Endothelial cell of umbilical vein (primary cell): ENCODE measurements at regions not wholly inside any gene's neighbourhood (a gene's known extent, or its start where the extent isn't known, plus 50 kb on each side); places are given as distances from the start of the nearest gene placed in this dataset.

Experiments used
- BruUV-seq: library from RNA; stranded (reverse); fragments of 400-500 nt; replicated peaks from 2 replicates; lab custom pipeline; 2021; lab: Mats Ljungman, UMichigan
- CTCF ChIA-PET: fragments of 300-600, 350-600 bp; sonication (Branson Sonifier 250); formaldehyde crosslinking; loops from one replicate; lab custom pipeline; 2021; ENCODE audit warnings: antibody characterized with exemption, inconsistent platforms; lab: Charles Lee
- POLR2A ChIA-PET: fragments of 300-600, 350-600 bp; sonication (Branson Sonifier 250); formaldehyde crosslinking; loops from one replicate; lab custom pipeline; 2021; ENCODE audit warnings: antibody characterized with exemption, inconsistent platforms; lab: Charles Lee
- DNase-seq: peaks from one replicate; pipeline ENCODE4 v3.0.0-alpha.2; 2011; ENCODE audit warnings: low read depth, low spot score
- FAIRE-seq: peaks from 2 replicates; lab custom pipeline; 2011; peaks lifted over from hg19 to GRCh38; lab: Jason Lieb, UNC
- H2AFZ ChIP-seq: 2 replicates; pipeline ENCODE4 v1.6.0; 2012; ENCODE audit warnings: low read depth, low read length, control low read depth, inconsistent platforms
- H3K27ac ChIP-seq: 2 replicates; pipeline ENCODE4 v1.5.1; 2011; ENCODE audit warnings: low read depth, mild to moderate bottlenecking, control low read depth, low read length, moderate library complexity; ENCODE audit not compliant: insufficient read depth
- H3K27me3 ChIP-seq, 2 experiments: 2 replicates each; pipeline versions ENCODE4 v1.6.0 to v1.6.1; 2011; ENCODE audit warnings: low read length in 2 of 2, mixed read lengths in 1 of 2; ENCODE audit not compliant: control insufficient read depth in 2 of 2, insufficient read depth in 2 of 2
- H3K36me3 ChIP-seq, 2 experiments: 2 replicates in 1 of 2; 3 replicates in 1 of 2; pipeline ENCODE4 v1.5.1; 2011; ENCODE audit warnings: low read length in 2 of 2, mild to moderate bottlenecking in 1 of 2, moderate library complexity in 1 of 2; ENCODE audit not compliant: control insufficient read depth in 2 of 2, insufficient read depth in 2 of 2; ENCODE audit errors: extremely low read depth in 1 of 2
- H3K4me1 ChIP-seq: 3 replicates; pipeline ENCODE4 v1.5.1; 2011; ENCODE audit warnings: mild to moderate bottlenecking, low read length; ENCODE audit not compliant: control insufficient read depth, insufficient read depth; ENCODE audit errors: extremely low read depth
- H3K4me2 ChIP-seq: 2 replicates; pipeline ENCODE4 v1.6.1; 2011; ENCODE audit warnings: low read length, control low read depth, mixed read lengths; ENCODE audit not compliant: insufficient read depth
- H3K4me3 ChIP-seq, 3 experiments: fragments of 200-600 bp in 1 of 3; sonication (generic), shearing (Covaris generic) in 1 of 3; replicated peaks in 1 of 3; 2 replicates each; pipeline ENCODE4 v1.5.1; 2011 to 2016; ENCODE audit warnings: control low read depth in 3 of 3, low read length in 3 of 3, mild to moderate bottlenecking in 2 of 3, inconsistent platforms in 1 of 3, low read depth in 1 of 3, moderate library complexity in 1 of 3; ENCODE audit not compliant: insufficient read depth in 1 of 3
- H3K79me2 ChIP-seq: 2 replicates; pipeline ENCODE4 v1.6.0; 2012; ENCODE audit warnings: low read length, inconsistent platforms; ENCODE audit not compliant: control insufficient read depth, insufficient read depth
- H3K9ac ChIP-seq: replicated peaks from 2 replicates; pipeline ENCODE3; 2011; ENCODE audit warnings: low read length, control low read depth; ENCODE audit not compliant: insufficient read depth; ENCODE audit errors: extremely low read depth
- H3K9me1 ChIP-seq: replicated peaks from 3 replicates; pipeline ENCODE4 v1.6.0; 2011; ENCODE audit warnings: mild to moderate bottlenecking, low read length; ENCODE audit not compliant: control insufficient read depth, insufficient read depth; ENCODE audit errors: extremely low read depth
- H3K9me3 ChIP-seq: replicated peaks from 2 replicates; pipeline ENCODE4 v1.5.1; 2012; ENCODE audit warnings: low read length, inconsistent platforms; ENCODE audit not compliant: control insufficient read depth, insufficient read depth
- H4K20me1 ChIP-seq: replicated peaks from 2 replicates; pipeline ENCODE3; 2011; ENCODE audit warnings: mild to moderate bottlenecking, low read length; ENCODE audit not compliant: control insufficient read depth, insufficient read depth; ENCODE audit errors: extremely low read depth
- CTCF ChIP-seq, 2 donors: IDR thresholded peaks; 1 replicate in 1 of 2; 2 replicates in 1 of 2; pipeline ENCODE4 v1.5.1; 2011; ENCODE audit warnings: low read length in 2 of 2, mild to moderate bottlenecking in 2 of 2, moderate library complexity in 2 of 2, control low read depth in 1 of 2, inconsistent platforms in 1 of 2, low read depth in 1 of 2; ENCODE audit not compliant: insufficient read depth in 1 of 2; ENCODE audit errors: extremely low read depth in 1 of 2
- EZH2 ChIP-seq: IDR thresholded peaks from 2 replicates; pipeline ENCODE4 v1.6.1; 2012; ENCODE audit warnings: borderline replicate concordance, low read depth, mild to moderate bottlenecking, moderate library complexity, low read length, inconsistent platforms; ENCODE audit not compliant: severe bottlenecking
- FOS ChIP-seq: IDR thresholded peaks from 2 replicates; pipeline ENCODE4 v1.6.1; 2011; ENCODE audit warnings: mild to moderate bottlenecking, low read length, moderate library complexity, borderline replicate concordance; ENCODE audit not compliant: insufficient read depth
- GATA2 ChIP-seq: IDR thresholded peaks from 2 replicates; pipeline ENCODE4 v1.7.0; 2011; ENCODE audit warnings: low read depth, mild to moderate bottlenecking, moderate library complexity, mixed read lengths, low read length; ENCODE audit not compliant: insufficient read length, insufficient read depth
- JUN ChIP-seq: IDR thresholded peaks from 2 replicates; pipeline ENCODE4 v1.6.1; 2011; ENCODE audit warnings: borderline replicate concordance, low read depth; ENCODE audit not compliant: insufficient read length, insufficient read depth
- MAX ChIP-seq: IDR thresholded peaks from 2 replicates; pipeline ENCODE4 v1.6.1; 2011; ENCODE audit not compliant: insufficient read depth, insufficient read length
- MYC ChIP-seq: IDR thresholded peaks from one replicate; pipeline ENCODE4 v1.6.1; 2011; ENCODE audit warnings: mild to moderate bottlenecking, low read depth, low read length
- POLR2A ChIP-seq: IDR thresholded peaks from 2 replicates; pipeline ENCODE4 v1.6.1; 2012; ENCODE audit warnings: low read depth, mild to moderate bottlenecking, control low read depth, low read length
- POLR2AphosphoS5 ChIP-seq: IDR thresholded peaks from 2 replicates; pipeline ENCODE4 v1.6.1; 2012; ENCODE audit warnings: low read depth, mild to moderate bottlenecking, control low read depth, low read length, moderate library complexity; ENCODE audit not compliant: insufficient read depth
- dilution Hi-C: fragments of 300-500 bp; cut with MboI; formaldehyde crosslinking; loops from one replicate; pipeline ENCODE4 v1.15.0; 2019; ENCODE audit warnings: low sequenced_read_pairs; ENCODE audit not compliant: extremely low pct_ligation_motif_present
- intact Hi-C: fragments of 100-400 bp; cut with micrococcal nuclease; formaldehyde crosslinking; loops from one replicate; pipeline ENCODE4 v1.10.0; 2022

GRCh38 chr9:134556531-134557068 lies 85.0 kb upstream of the COL5A1 start:
- H3K27me3 ChIP-seq, result no peaks in the 10 kb centered on the region
- FAIRE-seq (no peak), DNase-seq (no peak)
- no peaks in the 10 kb centered on the region for H3K9me3 ChIP-seq
- TF ChIP-seq GATA2, result no peak
- no peak for TF ChIP-seq POLR2A
- no peak for TF ChIP-seq FOS
- no peak for TF ChIP-seq POLR2AphosphoS5
- no peak for TF ChIP-seq CTCF (IDR thresholded peaks at IDR 0.05; ENCODE audit: extremely low read depth in 1 of 2, insufficient read depth in 1 of 2, low read depth in 1 of 2, low read length in 2 of 2)
- no peak for TF ChIP-seq JUN
- TF ChIP-seq MAX, result no peak
- no peak for TF ChIP-seq EZH2
- no peak for TF ChIP-seq MYC
- intact Hi-C loops (no loop called here), dilution Hi-C loops (no loop called here)
- no peak overlapping the region for H3K4me2 ChIP-seq
- H3K27ac ChIP-seq, result no peak overlapping the region
- H3K4me3 ChIP-seq, result no peak overlapping the region
- no TSS peak for BruUV-seq
- H4K20me1 ChIP-seq, result no peaks in the 10 kb centered on the region
- peaks cover 16% of the 10 kb centered on the region for H3K4me1 ChIP-seq
- H3K36me3 ChIP-seq, result no peaks in the 10 kb centered on the region
- no peak overlapping the region for H2AFZ ChIP-seq
- H3K9ac ChIP-seq, result no peak overlapping the region
- ChIA-PET CTCF (no interaction called here), POLR2A (interaction anchor here (0.6 kb wide), 1 partner anchor 23 kb away, joined by 5 read pairs; no protein-coding TSS in a partner anchor)
- no peaks in the 10 kb centered on the region for H3K9me1 ChIP-seq
- H3K79me2 ChIP-seq, result no peaks in the 10 kb centered on the region
